HG03565 (cell line): ENCODE measurements at regions not wholly inside any gene's neighbourhood (a gene's known extent, or its start where the extent isn't known, plus 50 kb on each side); places are given as distances from the start of the nearest gene placed in this dataset.
A peak's percentile ranks its signal among the peaks of the same experiment; 100 is the strongest.
"Not testable (repeated sequence)": the region's sequence is repeated elsewhere in the genome, so short reads cannot be mapped to it uniquely, and the experiment has no call there.

Experiments used
- ATAC-seq: cut with Tn5 transposase; IDR thresholded peaks from one replicate; pipeline ENCODE4 v1.9.1; 2021; ENCODE audit warnings: mild to moderate bottlenecking, moderate library complexity; ENCODE audit not compliant: unreplicated experiment

- peak; percentile 98 for ATAC-seq
Observed at GRCh38 chr9:66764799-66765493, 135.6 kb upstream of the ZNF658 start.

GRCh38 chr9:66765531-66765930 is 135.0 kb upstream of the ZNF658 start:
- ATAC-seq: not testable (repeated sequence)

GRCh38 chr9:66771504-66771903 is 129.0 kb upstream of the ZNF658 start:
- ATAC-seq: not testable (repeated sequence)

GRCh38 chr9:66774618-66775017 is 125.9 kb upstream of the ZNF658 start:
- not testable (repeated sequence) for ATAC-seq

- not testable (repeated sequence) for ATAC-seq
Observed at GRCh38 chr9:66779944-66780661, 120.4 kb upstream of the ZNF658 start.

GRCh38 chr9:66781240-66781639 is 119.3 kb upstream of the ZNF658 start:
- not testable (repeated sequence) for ATAC-seq

- ATAC-seq: not testable (repeated sequence)
Observed at GRCh38 chr9:66782010-66782409, 118.5 kb upstream of the ZNF658 start.

GRCh38 chr9:66785603-66786002 is 114.9 kb upstream of the ZNF658 start:
- not testable (repeated sequence) for ATAC-seq

GRCh38 chr9:66791092-66791750 is 109.3 kb upstream of the ZNF658 start:
- not testable (repeated sequence) for ATAC-seq

- ATAC-seq: not testable (repeated sequence)
Observed at GRCh38 chr9:66794769-66795168, 105.8 kb upstream of the ZNF658 start.

GRCh38 chr9:66795723-66796503 is 104.6 kb upstream of the ZNF658 start:
- not testable (repeated sequence) for ATAC-seq

GRCh38 chr9:66797905-66798616 is 102.5 kb upstream of the ZNF658 start:
- ATAC-seq: not testable (repeated sequence)

GRCh38 chr9:66803619-66804018 is 96.9 kb upstream of the ZNF658 start:
- not testable (repeated sequence) for ATAC-seq

- ATAC-seq: not testable (repeated sequence)
Observed at GRCh38 chr9:66810247-66810646, 90.3 kb upstream of the ZNF658 start.

GRCh38 chr9:66812367-66812766 is 88.2 kb upstream of the ZNF658 start:
- not testable (repeated sequence) for ATAC-seq

GRCh38 chr9:66812967-66813366 is 87.6 kb upstream of the ZNF658 start:
- ATAC-seq: not testable (repeated sequence)

GRCh38 chr9:66814038-66814437 is 86.5 kb upstream of the ZNF658 start:
- not testable (repeated sequence) for ATAC-seq

- ATAC-seq: not testable (repeated sequence)
Observed at GRCh38 chr9:66819510-66819909, 81.0 kb upstream of the ZNF658 start.

- ATAC-seq: not testable (repeated sequence)
Observed at GRCh38 chr9:66820014-66820660, 80.4 kb upstream of the ZNF658 start.

GRCh38 chr9:66824169-66824568 is 76.4 kb upstream of the ZNF658 start:
- ATAC-seq: not testable (repeated sequence)
